SK-N-SH (cell line): ENCODE measurements at regions not wholly inside any gene's neighbourhood (a gene's known extent, or its start where the extent isn't known, plus 50 kb on each side); places are given as distances from the start of the nearest gene placed in this dataset.

Experiments
- CTCF ChIA-PET: fragments of 300-600, 350-600 bp; formaldehyde crosslinking; extraction: SDS; loops from one replicate; lab custom pipeline; 2021; lab: Yijun Ruan, JAX
- POLR2A ChIA-PET: fragments of 350-600 bp; sonication (Branson Sonifier 250); formaldehyde crosslinking; extraction: SDS; loops from one replicate; lab custom pipeline; 2020; ENCODE audit warnings: antibody characterized with exemption, inconsistent platforms; lab: Yijun Ruan, JAX
- DNase-seq: peaks from one replicate; pipeline ENCODE4 v3.0.0; 2012
- H2AFZ ChIP-seq: fragments of 200-600 bp; sonication (generic); 2 replicates; pipeline ENCODE4 v1.8.1; 2016; ENCODE audit warnings: antibody characterized with exemption, mild to moderate bottlenecking, low read depth
- H3F3A ChIP-seq: fragments of 200-600 bp; sonication (generic); replicated peaks from 2 replicates; pipeline ENCODE3; 2016; ENCODE audit warnings: antibody characterized with exemption, mild to moderate bottlenecking; ENCODE audit not compliant: insufficient read depth
- H3K27ac ChIP-seq, 2 experiments: fragments of 200-500 bp in 1 of 2; fragments of 200-600 bp in 1 of 2; sonication (Bioruptor generic) in 1 of 2; sonication (generic), shearing (Covaris generic) in 1 of 2; 2 replicates each; pipeline versions ENCODE4 v1.5.1 to v1.6.1; 2014 to 2016; ENCODE audit warnings: low read depth in 2 of 2, inconsistent platforms in 1 of 2, low read length in 1 of 2, mild to moderate bottlenecking in 1 of 2, mixed read lengths in 1 of 2
- H3K27me3 ChIP-seq: fragments of 200-600 bp; sonication (generic), shearing (Covaris generic); 2 replicates; pipeline ENCODE4 v1.6.1; 2016; ENCODE audit warnings: mixed run types; ENCODE audit not compliant: insufficient read depth
- H3K36me3 ChIP-seq, 2 experiments: fragments of 200-500 bp in 1 of 2; fragments of 200-600 bp in 1 of 2; sonication (Bioruptor generic) in 1 of 2; sonication (generic) in 1 of 2; replicated peaks in 1 of 2; 2 replicates each; pipeline versions ENCODE3 to v1.5.1; 2014 to 2016; ENCODE audit warnings: low read length in 1 of 2, mild to moderate bottlenecking in 1 of 2; ENCODE audit not compliant: insufficient read depth in 2 of 2, control insufficient read depth in 1 of 2
- H3K4me1 ChIP-seq, 2 experiments: fragments of 200-500 bp in 1 of 2; fragments of 200-600 bp in 1 of 2; sonication (Bioruptor generic) in 1 of 2; sonication (generic), shearing (Covaris generic) in 1 of 2; 2 replicates each; pipeline versions ENCODE4 v1.5.1 to v1.6.1; 2014 to 2016; ENCODE audit warnings: low read depth in 1 of 2, low read length in 1 of 2, mixed run types in 1 of 2; ENCODE audit not compliant: insufficient read depth in 2 of 2, control insufficient read depth in 1 of 2
- H3K4me2 ChIP-seq: fragments of 200-600 bp; sonication (generic), shearing (Covaris generic); 2 replicates; pipeline ENCODE4 v1.6.1; 2017; ENCODE audit warnings: mixed run types
- H3K4me3 ChIP-seq, 2 experiments: fragments of 200-500 bp in 1 of 2; fragments of 200-600 bp in 1 of 2; sonication (Bioruptor generic) in 1 of 2; sonication (generic), shearing (Covaris generic) in 1 of 2; 2 replicates each; pipeline versions ENCODE4 v1.5.1 to v1.8.1; 2014 to 2016; ENCODE audit warnings: low read depth in 2 of 2, inconsistent platforms in 1 of 2, low read length in 1 of 2, mild to moderate bottlenecking in 1 of 2, mixed read lengths in 1 of 2, moderate library complexity in 1 of 2
- H3K79me2 ChIP-seq: fragments of 200-600 bp; sonication (generic); 2 replicates; pipeline ENCODE4 v1.8.1; 2017; ENCODE audit warnings: mild to moderate bottlenecking; ENCODE audit not compliant: insufficient read depth
- H3K9ac ChIP-seq: fragments of 200-600 bp; sonication (generic); 2 replicates; pipeline ENCODE4 v1.6.1; 2017; ENCODE audit warnings: mixed run types
- H3K9me2 ChIP-seq: fragments of 200-600 bp; sonication (generic); 2 replicates; pipeline ENCODE4 v1.6.1; 2017; ENCODE audit warnings: mixed run types
- H3K9me3 ChIP-seq: fragments of 200-600 bp; sonication (generic); 2 replicates; pipeline ENCODE4 v1.6.1; 2017; ENCODE audit warnings: mixed run types, mild to moderate bottlenecking, moderate library complexity
- H4K20me1 ChIP-seq: fragments of 200-600 bp; sonication (generic); 2 replicates; pipeline ENCODE4 v1.6.1; 2017; ENCODE audit warnings: mild to moderate bottlenecking, mixed run types; ENCODE audit not compliant: insufficient read depth
- CHD2 ChIP-seq: fragments of 150-350 bp; IDR thresholded peaks from 2 replicates; pipeline ENCODE4 v1.6.1; 2018; ENCODE audit warnings: low read length; ENCODE audit not compliant: partially characterized antibody
- FOSL2 ChIP-seq: IDR thresholded peaks from 2 replicates; pipeline ENCODE4 v1.4.0; 2012; ENCODE audit warnings: low read depth, mild to moderate bottlenecking, moderate library complexity, borderline replicate concordance
- RAD21 ChIP-seq: IDR thresholded peaks from 2 replicates; pipeline ENCODE4 v1.6.1; 2012; ENCODE audit warnings: mild to moderate bottlenecking, low read length
- RCOR1 ChIP-seq: fragments of 150-350 bp; IDR thresholded peaks from 2 replicates; pipeline ENCODE4 v1.6.1; 2017; ENCODE audit warnings: antibody characterized with exemption, low read length
- RXRA ChIP-seq: IDR thresholded peaks from 2 replicates; pipeline ENCODE4 v1.4.0; 2012; ENCODE audit warnings: low read depth, mild to moderate bottlenecking, borderline replicate concordance
- SIN3A ChIP-seq: IDR thresholded peaks from 2 replicates; pipeline ENCODE4 v1.6.1; 2012; ENCODE audit warnings: low read depth, mild to moderate bottlenecking, low read length, moderate library complexity, borderline replicate concordance
- SMC3 ChIP-seq: IDR thresholded peaks from 2 replicates; pipeline ENCODE4 v1.6.1; 2012; ENCODE audit warnings: low read depth, low read length, improper control_type of control experiment
- TAF1 ChIP-seq: IDR thresholded peaks from 2 replicates; pipeline ENCODE4 v1.6.1; 2012; ENCODE audit warnings: low read depth, mild to moderate bottlenecking, low read length, moderate library complexity, borderline replicate concordance
- TCF12 ChIP-seq: IDR thresholded peaks from 2 replicates; pipeline ENCODE4 v1.4.0; 2012
- TEAD4 ChIP-seq: IDR thresholded peaks from 2 replicates; pipeline ENCODE4 v1.4.0; 2012; ENCODE audit warnings: mild to moderate bottlenecking, borderline replicate concordance; ENCODE audit not compliant: insufficient read depth
- WGBS: methylation state at CpG from one replicate; pipeline ENCODE4 v1.1.6; 2017; ENCODE audit warnings: low lambda C conversion rate; 5-methylcytosine and 5-hydroxymethylcytosine counted together
- TF ChIP-seq, protein P1 (sequence below): IDR thresholded peaks from 2 replicates; pipeline ENCODE4 v1.4.0; 2012; ENCODE audit warnings: low read depth, borderline replicate concordance
- TF ChIP-seq, protein P2 (sequence below): IDR thresholded peaks from 2 replicates; pipeline ENCODE4 v1.4.0; 2012; ENCODE audit warnings: low read depth, borderline replicate concordance
- TF ChIP-seq, protein P3 (sequence below): IDR thresholded peaks from 2 replicates; pipeline ENCODE4 v1.6.1; 2012; ENCODE audit warnings: mild to moderate bottlenecking, low read depth, low read length, moderate library complexity

DNA sequence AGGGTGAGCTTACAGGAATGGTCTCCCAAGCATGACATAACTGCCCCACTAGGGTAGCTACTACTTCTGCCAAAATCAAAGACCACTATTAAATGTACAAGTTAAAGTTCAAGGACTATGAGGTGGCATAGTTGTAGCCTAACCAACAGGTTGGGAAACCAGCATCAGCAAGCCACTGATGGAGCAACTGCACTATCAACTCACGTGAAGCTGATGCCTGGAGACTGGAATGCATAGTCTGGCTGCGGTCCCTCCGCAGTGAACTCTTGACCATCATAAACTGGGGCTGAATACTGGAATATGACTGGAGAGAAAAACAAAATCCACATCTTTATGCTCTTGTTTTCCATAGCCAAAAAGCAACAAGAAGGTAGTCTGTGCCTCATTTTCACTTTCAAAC lies 541.4 kb downstream of the DNAJB9 start:
- Histone ChIP-seq H3K4me2 (no peak overlapping the region), H4K20me1 (no peaks in the 10 kb centered on the region), H3K4me1 (no peaks in the 10 kb centered on the region), H3K36me3 (no peaks in the 10 kb centered on the region), H2AFZ (no peak overlapping the region), H3F3A (no peaks in the 10 kb centered on the region), H3K27me3 (no peaks in the 10 kb centered on the region), H3K9me3 (peaks cover 13% of the 10 kb centered on the region; the same call in 1 of the 2 replicates), H3K27ac (no peak overlapping the region), H3K9me2 (peaks cover 7% of the 10 kb centered on the region; the same call in 1 of the 2 replicates), H3K79me2 (no peaks in the 10 kb centered on the region), H3K9ac (no peak overlapping the region), H3K4me3 (no peak overlapping the region)
- 28% methylated on average over 3 of the region's 3 CpGs for WGBS
- POLR2A ChIA-PET = no interaction called here
- CTCF ChIA-PET = interaction anchor here (0.7 to 1.1 kb wide), 2 partner anchors 21 to 47 kb away, joined by 3 read pairs; no protein-coding TSS in a partner anchor
- DNase-seq = no peak
- no peak for TF ChIP-seq FOSL2
- TF ChIP-seq, protein P1, sequence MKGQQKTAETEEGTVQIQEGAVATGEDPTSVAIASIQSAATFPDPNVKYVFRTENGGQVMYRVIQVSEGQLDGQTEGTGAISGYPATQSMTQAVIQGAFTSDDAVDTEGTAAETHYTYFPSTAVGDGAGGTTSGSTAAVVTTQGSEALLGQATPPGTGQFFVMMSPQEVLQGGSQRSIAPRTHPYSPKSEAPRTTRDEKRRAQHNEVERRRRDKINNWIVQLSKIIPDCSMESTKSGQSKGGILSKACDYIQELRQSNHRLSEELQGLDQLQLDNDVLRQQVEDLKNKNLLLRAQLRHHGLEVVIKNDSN = no peak
- TF ChIP-seq TCF12 = no peak
- TF ChIP-seq RCOR1 = no peak
- no peak for TF ChIP-seq TEAD4

DNA sequence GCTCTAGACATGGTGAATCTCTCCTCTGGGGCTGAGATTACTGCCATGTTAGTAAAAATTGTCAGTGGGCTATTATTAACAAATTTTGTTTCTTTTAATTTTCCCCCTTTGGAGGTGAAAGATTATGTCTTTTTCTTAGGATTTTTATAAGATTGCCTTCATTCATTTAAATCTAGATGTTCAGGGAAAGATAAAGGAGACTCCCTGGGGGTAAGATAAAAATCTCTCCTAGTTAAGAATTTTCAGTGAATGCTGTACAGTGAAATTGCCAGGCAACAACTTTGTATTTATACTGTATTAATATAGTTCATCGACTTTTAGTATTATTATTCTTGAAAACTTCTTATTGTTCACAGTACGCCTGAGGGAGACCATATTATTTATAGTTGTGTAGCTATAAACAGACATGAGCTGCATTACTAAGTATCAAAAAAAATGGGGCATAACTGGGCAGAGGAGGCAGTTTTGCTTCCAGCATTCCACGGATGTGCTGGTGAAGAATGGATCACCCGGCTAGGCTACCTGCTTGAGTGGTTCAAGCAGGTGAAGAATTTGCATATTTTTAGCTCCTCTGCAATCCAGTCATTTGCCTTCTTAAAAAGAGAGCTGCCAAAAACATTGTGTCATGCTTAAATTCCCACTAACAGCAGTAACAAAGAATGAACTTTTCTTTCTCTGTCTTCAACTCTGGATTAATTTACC lies 552.1 kb downstream of the DNAJB9 start:
- no peak overlapping the region for H3K27ac ChIP-seq
- peaks cover 4% of the 10 kb centered on the region; the same call in 1 of the 2 replicates for H3K9me3 ChIP-seq
- TF ChIP-seq TCF12 = no peak
- TF ChIP-seq, protein P2, sequence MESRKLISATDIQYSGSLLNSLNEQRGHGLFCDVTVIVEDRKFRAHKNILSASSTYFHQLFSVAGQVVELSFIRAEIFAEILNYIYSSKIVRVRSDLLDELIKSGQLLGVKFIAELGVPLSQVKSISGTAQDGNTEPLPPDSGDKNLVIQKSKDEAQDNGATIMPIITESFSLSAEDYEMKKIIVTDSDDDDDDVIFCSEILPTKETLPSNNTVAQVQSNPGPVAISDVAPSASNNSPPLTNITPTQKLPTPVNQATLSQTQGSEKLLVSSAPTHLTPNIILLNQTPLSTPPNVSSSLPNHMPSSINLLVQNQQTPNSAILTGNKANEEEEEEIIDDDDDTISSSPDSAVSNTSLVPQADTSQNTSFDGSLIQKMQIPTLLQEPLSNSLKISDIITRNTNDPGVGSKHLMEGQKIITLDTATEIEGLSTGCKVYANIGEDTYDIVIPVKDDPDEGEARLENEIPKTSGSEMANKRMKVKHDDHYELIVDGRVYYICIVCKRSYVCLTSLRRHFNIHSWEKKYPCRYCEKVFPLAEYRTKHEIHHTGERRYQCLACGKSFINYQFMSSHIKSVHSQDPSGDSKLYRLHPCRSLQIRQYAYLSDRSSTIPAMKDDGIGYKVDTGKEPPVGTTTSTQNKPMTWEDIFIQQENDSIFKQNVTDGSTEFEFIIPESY = no peak
- TF ChIP-seq, protein P3, sequence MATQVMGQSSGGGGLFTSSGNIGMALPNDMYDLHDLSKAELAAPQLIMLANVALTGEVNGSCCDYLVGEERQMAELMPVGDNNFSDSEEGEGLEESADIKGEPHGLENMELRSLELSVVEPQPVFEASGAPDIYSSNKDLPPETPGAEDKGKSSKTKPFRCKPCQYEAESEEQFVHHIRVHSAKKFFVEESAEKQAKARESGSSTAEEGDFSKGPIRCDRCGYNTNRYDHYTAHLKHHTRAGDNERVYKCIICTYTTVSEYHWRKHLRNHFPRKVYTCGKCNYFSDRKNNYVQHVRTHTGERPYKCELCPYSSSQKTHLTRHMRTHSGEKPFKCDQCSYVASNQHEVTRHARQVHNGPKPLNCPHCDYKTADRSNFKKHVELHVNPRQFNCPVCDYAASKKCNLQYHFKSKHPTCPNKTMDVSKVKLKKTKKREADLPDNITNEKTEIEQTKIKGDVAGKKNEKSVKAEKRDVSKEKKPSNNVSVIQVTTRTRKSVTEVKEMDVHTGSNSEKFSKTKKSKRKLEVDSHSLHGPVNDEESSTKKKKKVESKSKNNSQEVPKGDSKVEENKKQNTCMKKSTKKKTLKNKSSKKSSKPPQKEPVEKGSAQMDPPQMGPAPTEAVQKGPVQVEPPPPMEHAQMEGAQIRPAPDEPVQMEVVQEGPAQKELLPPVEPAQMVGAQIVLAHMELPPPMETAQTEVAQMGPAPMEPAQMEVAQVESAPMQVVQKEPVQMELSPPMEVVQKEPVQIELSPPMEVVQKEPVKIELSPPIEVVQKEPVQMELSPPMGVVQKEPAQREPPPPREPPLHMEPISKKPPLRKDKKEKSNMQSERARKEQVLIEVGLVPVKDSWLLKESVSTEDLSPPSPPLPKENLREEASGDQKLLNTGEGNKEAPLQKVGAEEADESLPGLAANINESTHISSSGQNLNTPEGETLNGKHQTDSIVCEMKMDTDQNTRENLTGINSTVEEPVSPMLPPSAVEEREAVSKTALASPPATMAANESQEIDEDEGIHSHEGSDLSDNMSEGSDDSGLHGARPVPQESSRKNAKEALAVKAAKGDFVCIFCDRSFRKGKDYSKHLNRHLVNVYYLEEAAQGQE = no peak
- no peak for TF ChIP-seq RXRA
- no peak for TF ChIP-seq TAF1
- TF ChIP-seq SMC3 = no peak
- TF ChIP-seq, protein P1 = no peak
- no peak for TF ChIP-seq SIN3A
- TF ChIP-seq CHD2 = no peak
- TF ChIP-seq RAD21 = no peak
- TF ChIP-seq, all 33 proteins: peak for 0
- 24% methylated on average over 4 of the region's 4 CpGs for WGBS
- Histone ChIP-seq H2AFZ (no peak overlapping the region), H3K36me3 (no peaks in the 10 kb centered on the region), H3K9ac (no peak overlapping the region), H3F3A (no peaks in the 10 kb centered on the region), H4K20me1 (no peaks in the 10 kb centered on the region), H3K4me2 (no peak overlapping the region), H3K79me2 (no peaks in the 10 kb centered on the region), H3K4me3 (no peak overlapping the region), H3K27me3 (no peaks in the 10 kb centered on the region), H3K9me2 (no peaks in the 10 kb centered on the region), H3K4me1 (peaks cover 0 to 3% of the 10 kb centered on the region in 2 experiments; a peak in 2 of 4 replicates)
- ChIA-PET POLR2A (no interaction called here), CTCF (no interaction called here)
- DNase-seq = no peak
